ENCODE measurements at regions not wholly inside any gene's neighbourhood (a gene's known extent, or its start where the extent isn't known, plus 50 kb on each side); places are given as distances from the start of the nearest gene placed in this dataset.

- Mint-ChIP-seq H3K4me3 (no peak overlapping the region), H3K9me3 (no peaks in the 10 kb centered on the region), H3K27ac (no peak overlapping the region), H3K36me3 (ENCODE audit: low read depth) (no peaks in the 10 kb centered on the region), H3K4me1 (peaks cover 14% of the 10 kb centered on the region), H3K27me3 (no peaks in the 10 kb centered on the region)
- CTCF ChIA-PET: interaction anchor here (1.1 kb wide), 1 partner anchor 95 kb away, joined by 4 read pairs; no protein-coding TSS in a partner anchor
- no peak for DNase-seq
- TF ChIP-seq CTCF (IDR thresholded peaks at IDR 0.05): no peak
- no peak for ATAC-seq (ENCODE audit: low read depth)
- intact Hi-C loops (cut with micrococcal nuclease): no loop called here
- POLR2A ChIA-PET: interaction anchor here (0.6 to 1.0 kb wide), 2 partner anchors 17 to 260 kb away, joined by 3 to 6 read pairs; no protein-coding TSS in a partner anchor
These were observed 51.4 kb upstream of the LSM6 start for GRCh38 chr4:146124023-146124680.

GRCh38 chr4:146123231-146123630 lies 52.3 kb upstream of the LSM6 start:
- intact Hi-C loops (cut with micrococcal nuclease): no loop called here
- Mint-ChIP-seq H3K36me3 (ENCODE audit: low read depth) (no peaks in the 10 kb centered on the region), H3K9me3 (no peaks in the 10 kb centered on the region), H3K27me3 (no peaks in the 10 kb centered on the region), H3K27ac (no peak overlapping the region), H3K4me1 (peaks cover 14% of the 10 kb centered on the region), H3K4me3 (no peak overlapping the region)
- ChIA-PET CTCF (interaction anchor here (1.1 kb wide), 1 partner anchor 94 kb away, joined by 4 read pairs; no protein-coding TSS in a partner anchor), POLR2A (interaction anchor here (1.5 kb wide), 1 partner anchor 12 kb away, joined by 4 read pairs; no protein-coding TSS in a partner anchor)
- no peak for DNase-seq
- no peak for TF ChIP-seq CTCF (IDR thresholded peaks at IDR 0.05)
- ATAC-seq (ENCODE audit: low read depth): no peak

- H3K36me3 Mint-ChIP-seq (ENCODE audit: low read depth): no peaks in the 10 kb centered on the region
- ChIA-PET POLR2A (interaction anchor here (1.5 kb wide), 1 partner anchor 11 kb away, joined by 4 read pairs; no protein-coding TSS in a partner anchor), CTCF (no interaction called here)
- peaks cover 5% of the 10 kb centered on the region for H3K9me3 Mint-ChIP-seq
- H3K27me3 Mint-ChIP-seq: no peaks in the 10 kb centered on the region
- intact Hi-C loops (cut with micrococcal nuclease): no loop called here
- no peak for TF ChIP-seq CTCF (IDR thresholded peaks at IDR 0.05)
- ATAC-seq (ENCODE audit: low read depth) (no peak), DNase-seq (no peak)
- H3K4me1 Mint-ChIP-seq: peaks cover 14% of the 10 kb centered on the region
- H3K4me3 Mint-ChIP-seq: no peak overlapping the region
- no peak overlapping the region for H3K27ac Mint-ChIP-seq
These were observed 53.1 kb upstream of the LSM6 start for GRCh38 chr4:146122398-146122797.

- ATAC-seq (ENCODE audit: low read depth) (no peak), DNase-seq (no peak)
- H3K4me1 Mint-ChIP-seq: peaks cover 14% of the 10 kb centered on the region
- no peak overlapping the region for H3K27ac Mint-ChIP-seq
- ChIA-PET POLR2A (interaction anchor here (0.7 to 1.5 kb wide), 2 partner anchors 11 to 468 kb away, joined by 3 to 4 read pairs; no protein-coding TSS in a partner anchor), CTCF (no interaction called here)
- intact Hi-C loops (cut with micrococcal nuclease): no loop called here
- TF ChIP-seq CTCF (IDR thresholded peaks at IDR 0.05): no peak
- H3K36me3 Mint-ChIP-seq (ENCODE audit: low read depth): no peaks in the 10 kb centered on the region
- H3K27me3 Mint-ChIP-seq: no peaks in the 10 kb centered on the region
- peaks cover 6% of the 10 kb centered on the region for H3K9me3 Mint-ChIP-seq
- H3K4me3 Mint-ChIP-seq: no peak overlapping the region
These were observed 53.8 kb upstream of the LSM6 start for GRCh38 chr4:146121757-146122156.

GRCh38 chr4:146119845-146120404 lies 55.6 kb upstream of the LSM6 start:
- DNase-seq (no peak), ATAC-seq (ENCODE audit: low read depth) (no peak)
- H3K4me1 Mint-ChIP-seq: peaks cover 14% of the 10 kb centered on the region
- CTCF ChIA-PET: no interaction called here
- intact Hi-C loops (cut with micrococcal nuclease): no loop called here
- H3K27me3 Mint-ChIP-seq: no peaks in the 10 kb centered on the region
- H3K4me3 Mint-ChIP-seq: no peak overlapping the region
- TF ChIP-seq CTCF (IDR thresholded peaks at IDR 0.05): no peak
- H3K36me3 Mint-ChIP-seq (ENCODE audit: low read depth): no peaks in the 10 kb centered on the region
- H3K27ac Mint-ChIP-seq: no peak overlapping the region
- peaks cover 6% of the 10 kb centered on the region for H3K9me3 Mint-ChIP-seq
- POLR2A ChIA-PET: no interaction called here

Measured in activated B cell treated with CpG ODN at 0.5 μM for 24 hours (primary cell).